ENCODE measurements at regions not wholly inside any gene's neighbourhood (a gene's known extent, or its start where the extent isn't known, plus 50 kb on each side); places are given as distances from the start of the nearest gene placed in this dataset.

DNA sequence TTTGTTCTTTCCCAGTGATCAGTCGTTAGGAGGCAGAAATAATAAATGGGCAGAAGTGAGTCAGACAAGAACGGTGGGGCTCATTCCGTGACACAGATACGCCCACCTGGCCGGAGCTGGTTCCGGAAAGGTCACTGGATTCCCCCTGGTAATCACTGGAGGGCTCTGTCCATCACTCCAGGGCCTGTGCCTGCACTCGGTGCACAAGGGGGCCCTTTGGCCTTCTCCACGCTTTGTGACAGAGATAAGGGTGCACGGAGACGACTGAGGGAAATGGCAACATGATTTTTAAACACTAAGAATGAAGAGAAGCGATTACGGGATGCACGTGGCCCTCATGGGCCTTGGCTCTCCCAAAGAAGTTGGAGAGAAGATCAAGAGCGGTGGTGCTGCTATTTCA, 84.4 kb downstream of the PTGR3 start:
- intact Hi-C loops (cut with micrococcal nuclease): no loop called here
- peaks cover 0 to 9% of the 10 kb centered on the region in 2 experiments; a peak in 2 of 4 replicates for H3K4me1 ChIP-seq (ENCODE audit: control insufficient read depth in 1 of 2, insufficient read depth in 2 of 2, low read length in 2 of 2)
- DNase-seq (ENCODE audit: low read depth, low spot score): no peak
- H4K20me1 ChIP-seq (ENCODE audit: insufficient read depth): no peaks in the 10 kb centered on the region
- H2AFZ ChIP-seq (ENCODE audit: low read depth, low read length, poor library complexity, severe bottlenecking): no peak overlapping the region
- ChIA-PET POLR2A (no interaction called here), RAD21 (ENCODE audit: low non-redundant PET in 1 of 2, low total read pairs in 2 of 2, uncharacterized antibody in 2 of 2, unreplicated experiment in 2 of 2) (no interaction called here), CTCF (no interaction called here)
- no peak overlapping the region for H3K9ac ChIP-seq (ENCODE audit: low read length)
- no peaks in the 10 kb centered on the region for H3K79me2 ChIP-seq (ENCODE audit: insufficient read depth, low read length)
- H3K9me2 ChIP-seq (ENCODE audit: insufficient read depth): no peaks in the 10 kb centered on the region
- BruUV-seq (replicated peaks): no TSS peak
- H3K4me3 ChIP-seq (replicated peaks in 1 of 2; ENCODE audit: low read depth in 1 of 2, low read length in 2 of 2): no peak overlapping the region
- no peak for ATAC-seq
- H3K4me2 ChIP-seq (ENCODE audit: low read length): no peak overlapping the region
- no peaks in the 10 kb centered on the region for H3K36me3 ChIP-seq (ENCODE audit: control insufficient read depth in 1 of 2, insufficient read depth in 2 of 2, low read length in 2 of 2)
- H3K27me3 ChIP-seq (ENCODE audit: insufficient read depth, low read length): no peaks in the 10 kb centered on the region
- no peaks in the 10 kb centered on the region for H3K9me3 ChIP-seq (ENCODE audit: control insufficient read depth in 1 of 2, insufficient read depth in 1 of 2, low read depth in 1 of 2, low read length in 2 of 2)
- TF ChIP-seq JUND (IDR thresholded peaks at IDR 0.05) (no peak), POLR2A (IDR thresholded peaks at IDR 0.05; ENCODE audit: borderline replicate concordance, extremely low read depth, insufficient read depth, insufficient read length) (no peak), SIN3A (IDR thresholded peaks at IDR 0.05; ENCODE audit: low read depth) (no peak), TCF7L2 (IDR thresholded peaks at IDR 0.05; ENCODE audit: borderline replicate concordance, extremely low read depth, insufficient read depth, insufficient read length) (no peak), RAD21 (IDR thresholded peaks at IDR 0.05; ENCODE audit: low read depth) (no peak)
- TF ChIP-seq, protein P1, sequence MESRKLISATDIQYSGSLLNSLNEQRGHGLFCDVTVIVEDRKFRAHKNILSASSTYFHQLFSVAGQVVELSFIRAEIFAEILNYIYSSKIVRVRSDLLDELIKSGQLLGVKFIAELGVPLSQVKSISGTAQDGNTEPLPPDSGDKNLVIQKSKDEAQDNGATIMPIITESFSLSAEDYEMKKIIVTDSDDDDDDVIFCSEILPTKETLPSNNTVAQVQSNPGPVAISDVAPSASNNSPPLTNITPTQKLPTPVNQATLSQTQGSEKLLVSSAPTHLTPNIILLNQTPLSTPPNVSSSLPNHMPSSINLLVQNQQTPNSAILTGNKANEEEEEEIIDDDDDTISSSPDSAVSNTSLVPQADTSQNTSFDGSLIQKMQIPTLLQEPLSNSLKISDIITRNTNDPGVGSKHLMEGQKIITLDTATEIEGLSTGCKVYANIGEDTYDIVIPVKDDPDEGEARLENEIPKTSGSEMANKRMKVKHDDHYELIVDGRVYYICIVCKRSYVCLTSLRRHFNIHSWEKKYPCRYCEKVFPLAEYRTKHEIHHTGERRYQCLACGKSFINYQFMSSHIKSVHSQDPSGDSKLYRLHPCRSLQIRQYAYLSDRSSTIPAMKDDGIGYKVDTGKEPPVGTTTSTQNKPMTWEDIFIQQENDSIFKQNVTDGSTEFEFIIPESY (IDR thresholded peaks at IDR 0.05; ENCODE audit: extremely low read depth, insufficient replicate concordance, low read length): no peak
- no peak overlapping the region for H3K27ac ChIP-seq (ENCODE audit: low read depth, low read length)

DNA sequence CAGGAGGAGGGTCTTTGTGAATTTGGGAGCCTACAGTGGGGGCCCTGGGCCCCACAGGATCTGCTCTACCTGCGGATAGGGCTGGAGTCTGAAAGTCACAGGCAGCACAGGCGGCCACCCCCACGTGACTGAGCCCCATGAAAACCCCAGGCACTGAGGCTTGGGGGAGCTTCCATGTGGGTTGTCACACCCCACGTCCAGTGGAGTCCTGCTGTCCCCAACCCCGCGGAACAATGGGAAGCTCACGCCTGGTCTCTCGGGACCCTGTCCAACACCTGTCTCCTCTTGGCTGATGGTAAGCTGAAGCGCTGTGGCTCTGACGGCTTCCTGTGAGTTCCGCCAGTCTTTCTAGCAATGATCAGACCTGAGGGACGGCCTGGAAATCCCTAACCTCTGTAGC, 85.8 kb downstream of the PTGR3 start:
- Histone ChIP-seq H4K20me1 (ENCODE audit: insufficient read depth) (no peaks in the 10 kb centered on the region), H3K9me2 (ENCODE audit: insufficient read depth) (no peaks in the 10 kb centered on the region), H3K9me3 (ENCODE audit: control insufficient read depth in 1 of 2, insufficient read depth in 1 of 2, low read depth in 1 of 2, low read length in 2 of 2) (no peaks in the 10 kb centered on the region), H3K4me2 (ENCODE audit: low read length) (no peak overlapping the region), H3K27ac (ENCODE audit: low read depth, low read length) (no peak overlapping the region), H3K27me3 (ENCODE audit: insufficient read depth, low read length) (no peaks in the 10 kb centered on the region), H3K4me1 (ENCODE audit: control insufficient read depth in 1 of 2, insufficient read depth in 2 of 2, low read length in 2 of 2) (peaks cover 0 to 8% of the 10 kb centered on the region in 2 experiments; a peak in 2 of 4 replicates), H3K36me3 (ENCODE audit: control insufficient read depth in 1 of 2, insufficient read depth in 2 of 2, low read length in 2 of 2) (no peaks in the 10 kb centered on the region), H3K4me3 (replicated peaks in 1 of 2; ENCODE audit: low read depth in 1 of 2, low read length in 2 of 2) (no peak overlapping the region), H2AFZ (ENCODE audit: low read depth, low read length, poor library complexity, severe bottlenecking) (no peak overlapping the region), H3K9ac (ENCODE audit: low read length) (no peak overlapping the region), H3K79me2 (ENCODE audit: insufficient read depth, low read length) (no peaks in the 10 kb centered on the region)
- intact Hi-C loops (cut with micrococcal nuclease): no loop called here
- RAD21 ChIA-PET (ENCODE audit: low non-redundant PET in 1 of 2, low total read pairs in 2 of 2, uncharacterized antibody in 2 of 2, unreplicated experiment in 2 of 2): no interaction called here
- CTCF ChIA-PET: no interaction called here
- DNase-seq (ENCODE audit: low read depth, low spot score) (no peak), ATAC-seq (no peak)
- no TSS peak for BruUV-seq (replicated peaks)
- POLR2A ChIA-PET: no interaction called here
- TF ChIP-seq SRF (IDR thresholded peaks at IDR 0.05; ENCODE audit: low read depth): no peak
- no peak for TF ChIP-seq YY1 (IDR thresholded peaks at IDR 0.05; ENCODE audit: extremely low read depth, insufficient replicate concordance, low read depth, low read length)
- TF ChIP-seq POLR2A (IDR thresholded peaks at IDR 0.05; ENCODE audit: borderline replicate concordance, extremely low read depth, insufficient read depth, insufficient read length): no peak
- no peak for TF ChIP-seq ELF1 (IDR thresholded peaks at IDR 0.05; ENCODE audit: borderline replicate concordance, low read depth)
- no peak for TF ChIP-seq TCF7L2 (IDR thresholded peaks at IDR 0.05; ENCODE audit: borderline replicate concordance, extremely low read depth, insufficient read depth, insufficient read length)
- TF ChIP-seq EZH2 (IDR thresholded peaks at IDR 0.05): no peak
- no peak for TF ChIP-seq FOSL1 (IDR thresholded peaks at IDR 0.05; ENCODE audit: low read depth)
- TF ChIP-seq, protein P2, sequence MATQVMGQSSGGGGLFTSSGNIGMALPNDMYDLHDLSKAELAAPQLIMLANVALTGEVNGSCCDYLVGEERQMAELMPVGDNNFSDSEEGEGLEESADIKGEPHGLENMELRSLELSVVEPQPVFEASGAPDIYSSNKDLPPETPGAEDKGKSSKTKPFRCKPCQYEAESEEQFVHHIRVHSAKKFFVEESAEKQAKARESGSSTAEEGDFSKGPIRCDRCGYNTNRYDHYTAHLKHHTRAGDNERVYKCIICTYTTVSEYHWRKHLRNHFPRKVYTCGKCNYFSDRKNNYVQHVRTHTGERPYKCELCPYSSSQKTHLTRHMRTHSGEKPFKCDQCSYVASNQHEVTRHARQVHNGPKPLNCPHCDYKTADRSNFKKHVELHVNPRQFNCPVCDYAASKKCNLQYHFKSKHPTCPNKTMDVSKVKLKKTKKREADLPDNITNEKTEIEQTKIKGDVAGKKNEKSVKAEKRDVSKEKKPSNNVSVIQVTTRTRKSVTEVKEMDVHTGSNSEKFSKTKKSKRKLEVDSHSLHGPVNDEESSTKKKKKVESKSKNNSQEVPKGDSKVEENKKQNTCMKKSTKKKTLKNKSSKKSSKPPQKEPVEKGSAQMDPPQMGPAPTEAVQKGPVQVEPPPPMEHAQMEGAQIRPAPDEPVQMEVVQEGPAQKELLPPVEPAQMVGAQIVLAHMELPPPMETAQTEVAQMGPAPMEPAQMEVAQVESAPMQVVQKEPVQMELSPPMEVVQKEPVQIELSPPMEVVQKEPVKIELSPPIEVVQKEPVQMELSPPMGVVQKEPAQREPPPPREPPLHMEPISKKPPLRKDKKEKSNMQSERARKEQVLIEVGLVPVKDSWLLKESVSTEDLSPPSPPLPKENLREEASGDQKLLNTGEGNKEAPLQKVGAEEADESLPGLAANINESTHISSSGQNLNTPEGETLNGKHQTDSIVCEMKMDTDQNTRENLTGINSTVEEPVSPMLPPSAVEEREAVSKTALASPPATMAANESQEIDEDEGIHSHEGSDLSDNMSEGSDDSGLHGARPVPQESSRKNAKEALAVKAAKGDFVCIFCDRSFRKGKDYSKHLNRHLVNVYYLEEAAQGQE (IDR thresholded peaks at IDR 0.05; ENCODE audit: low read depth): no peak
- TF ChIP-seq, protein P3, sequence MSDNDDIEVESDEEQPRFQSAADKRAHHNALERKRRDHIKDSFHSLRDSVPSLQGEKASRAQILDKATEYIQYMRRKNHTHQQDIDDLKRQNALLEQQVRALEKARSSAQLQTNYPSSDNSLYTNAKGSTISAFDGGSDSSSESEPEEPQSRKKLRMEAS (IDR thresholded peaks at IDR 0.05): no peak
